ENCODE measurements at regions not wholly inside any gene's neighbourhood (a gene's known extent, or its start where the extent isn't known, plus 50 kb on each side); places are given as distances from the start of the nearest gene placed in this dataset.
A peak's percentile ranks its signal among the peaks of the same experiment; 100 is the strongest.

GRCh38 chr15:38689522-38689921 is 124.9 kb upstream of the RASGRP1 start:
- peaks cover 11% of the 10 kb centered on the region for H3K4me1 Mint-ChIP-seq

GRCh38 chr15:38690216-38690615 is 125.6 kb upstream of the RASGRP1 start:
- WGBS (ENCODE audit: insufficient coverage): 100% methylated on average over 1 of the region's 5 CpGs
- no peak for DNase-seq
- TF ChIP-seq, protein P1, sequence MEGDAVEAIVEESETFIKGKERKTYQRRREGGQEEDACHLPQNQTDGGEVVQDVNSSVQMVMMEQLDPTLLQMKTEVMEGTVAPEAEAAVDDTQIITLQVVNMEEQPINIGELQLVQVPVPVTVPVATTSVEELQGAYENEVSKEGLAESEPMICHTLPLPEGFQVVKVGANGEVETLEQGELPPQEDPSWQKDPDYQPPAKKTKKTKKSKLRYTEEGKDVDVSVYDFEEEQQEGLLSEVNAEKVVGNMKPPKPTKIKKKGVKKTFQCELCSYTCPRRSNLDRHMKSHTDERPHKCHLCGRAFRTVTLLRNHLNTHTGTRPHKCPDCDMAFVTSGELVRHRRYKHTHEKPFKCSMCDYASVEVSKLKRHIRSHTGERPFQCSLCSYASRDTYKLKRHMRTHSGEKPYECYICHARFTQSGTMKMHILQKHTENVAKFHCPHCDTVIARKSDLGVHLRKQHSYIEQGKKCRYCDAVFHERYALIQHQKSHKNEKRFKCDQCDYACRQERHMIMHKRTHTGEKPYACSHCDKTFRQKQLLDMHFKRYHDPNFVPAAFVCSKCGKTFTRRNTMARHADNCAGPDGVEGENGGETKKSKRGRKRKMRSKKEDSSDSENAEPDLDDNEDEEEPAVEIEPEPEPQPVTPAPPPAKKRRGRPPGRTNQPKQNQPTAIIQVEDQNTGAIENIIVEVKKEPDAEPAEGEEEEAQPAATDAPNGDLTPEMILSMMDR (IDR thresholded peaks at IDR 0.05): no peak
- Histone ChIP-seq H3K9me3 (replicated peaks in 1 of 2; ENCODE audit: control insufficient read depth in 1 of 2, insufficient read depth in 1 of 2, low read length in 2 of 2) (no peaks in the 10 kb centered on the region), H4K20me1 (ENCODE audit: insufficient read depth, low read length) (no peaks in the 10 kb centered on the region), H3K9ac (ENCODE audit: insufficient read depth, low read length, poor library complexity, severe bottlenecking) (no peak overlapping the region), H3K27me3 (ENCODE audit: control insufficient read depth in 2 of 2, insufficient read depth in 2 of 2, low read length in 2 of 2) (no peaks in the 10 kb centered on the region), H3K4me3 (replicated peaks in 1 of 3; ENCODE audit: low read depth in 2 of 3, low read length in 3 of 3) (no peak overlapping the region), H3K36me3 (replicated peaks in 1 of 2; ENCODE audit: control insufficient read depth in 1 of 2, insufficient read depth in 2 of 2, low read length in 2 of 2) (no peaks in the 10 kb centered on the region), H3K27ac (ENCODE audit: low read depth in 1 of 2, low read length in 2 of 2) (no peak overlapping the region), H3K4me2 (replicated peaks; ENCODE audit: extremely low read depth, low read length, poor library complexity, severe bottlenecking) (no peak overlapping the region), H3K79me2 (ENCODE audit: insufficient read depth, low read length) (no peaks in the 10 kb centered on the region), H2AFZ (ENCODE audit: insufficient read depth, low read depth, low read length, poor library complexity, severe bottlenecking) (no peak overlapping the region), H3K4me1 (ENCODE audit: control insufficient read depth in 1 of 2, insufficient read depth in 2 of 2, low read length in 2 of 2) (no peaks in the 10 kb centered on the region)
- H3K36me3 Mint-ChIP-seq: no peaks in the 10 kb centered on the region
- peaks cover 5% of the 10 kb centered on the region for H3K4me1 Mint-ChIP-seq
- no peak overlapping the region for H3K4me3 Mint-ChIP-seq
- peaks cover 0 to 2% (median 0%) of the 10 kb centered on the region in 7 donors for H3K9me3 Mint-ChIP-seq
- peak overlapping the region in 1 of 7 donors; percentile 60 for H3K27ac Mint-ChIP-seq
- H3K27me3 Mint-ChIP-seq (ENCODE audit: low read depth in 3 of 3): peaks cover 0 to 2% (median 0%) of the 10 kb centered on the region in 3 donors
- intact Hi-C loops (cut with micrococcal nuclease): loop anchor here (5.0 to 10.0 kb wide), 2 partner anchors 128 to 215 kb away; partner anchors contain the start of gene RASGRP1 (in 1 of the 2)

More at GRCh38 chr15:38689522-38689921, 124.9 kb upstream of the RASGRP1 start:
- H3K27me3 Mint-ChIP-seq (ENCODE audit: low read depth in 3 of 3): peaks cover 0 to 2% (median 0%) of the 10 kb centered on the region in 3 donors
- no peaks in the 10 kb centered on the region for H4K20me1 ChIP-seq (ENCODE audit: insufficient read depth, low read length)
- H3K4me3 ChIP-seq (replicated peaks in 1 of 3; ENCODE audit: low read depth in 2 of 3, low read length in 3 of 3): no peak overlapping the region
- no CpG with 5 or more reads among the region's 2 CpGs for WGBS (ENCODE audit: insufficient coverage)
- DNase-seq: no peak
- no peak overlapping the region for H3K4me2 ChIP-seq (replicated peaks; ENCODE audit: extremely low read depth, low read length, poor library complexity, severe bottlenecking)
- H2AFZ ChIP-seq (ENCODE audit: insufficient read depth, low read depth, low read length, poor library complexity, severe bottlenecking): no peak overlapping the region
- H3K27ac ChIP-seq (ENCODE audit: low read depth in 1 of 2, low read length in 2 of 2): no peak overlapping the region
- no peak overlapping the region for H3K9ac ChIP-seq (ENCODE audit: insufficient read depth, low read length, poor library complexity, severe bottlenecking)
- no peaks in the 10 kb centered on the region for H3K36me3 Mint-ChIP-seq
- no peaks in the 10 kb centered on the region for H3K36me3 ChIP-seq (replicated peaks in 1 of 2; ENCODE audit: control insufficient read depth in 1 of 2, insufficient read depth in 2 of 2, low read length in 2 of 2)
- no peaks in the 10 kb centered on the region for H3K79me2 ChIP-seq (ENCODE audit: insufficient read depth, low read length)
- intact Hi-C loops (cut with micrococcal nuclease): loop anchor here (5.0 to 10.0 kb wide), 4 partner anchors 127 to 695 kb away; partner anchors contain the start of gene RASGRP1 (in 1 of the 2)
- peaks cover 0 to 2% (median 0%) of the 10 kb centered on the region in 7 donors for H3K9me3 Mint-ChIP-seq
- H3K27me3 ChIP-seq (ENCODE audit: control insufficient read depth in 2 of 2, insufficient read depth in 2 of 2, low read length in 2 of 2): no peaks in the 10 kb centered on the region
- TF ChIP-seq, protein P1 (IDR thresholded peaks at IDR 0.05): no peak
- no peaks in the 10 kb centered on the region for H3K9me3 ChIP-seq (replicated peaks in 1 of 2; ENCODE audit: control insufficient read depth in 1 of 2, insufficient read depth in 1 of 2, low read length in 2 of 2)
- peaks cover 0 to 6% of the 10 kb centered on the region in 2 donors for H3K4me1 ChIP-seq (ENCODE audit: control insufficient read depth in 1 of 2, insufficient read depth in 2 of 2, low read length in 2 of 2)
- H3K4me3 Mint-ChIP-seq: no peak overlapping the region
- no peak overlapping the region for H3K27ac Mint-ChIP-seq
